Stomach (tissue), 8 donors: ENCODE measurements at regions not wholly inside any gene's neighbourhood (a gene's known extent, or its start where the extent isn't known, plus 50 kb on each side); places are given as distances from the start of the nearest gene placed in this dataset.
"Not testable (repeated sequence)": the region's sequence is repeated elsewhere in the genome, so short reads cannot be mapped to it uniquely, and the experiment has no call there.

ENCODE experiments used
- DNase-seq, 2 donors: peaks; one replicate each; pipeline versions ENCODE4 v3.0.0 to v3.0.0-alpha.2; 2013 to 2019
- H3K27ac ChIP-seq, 5 donors: fragments of 200-600 bp in 4 of 5; sonication (generic) in 4 of 5; one replicate each; pipeline ENCODE4 v1.5.1; 2013 to 2019; ENCODE audit warnings: mild to moderate bottlenecking in 1 of 5, moderate library complexity in 1 of 5
- H3K27me3 ChIP-seq, 3 donors: fragments of 200-600 bp; sonication (generic); one replicate each; pipeline ENCODE4 v1.5.1; 2017 to 2019; ENCODE audit warnings: mixed run types in 1 of 3
- H3K36me3 ChIP-seq, 4 donors: fragments of 200-600 bp; sonication (generic); 1 replicate in 3 of 4; 2 replicates in 1 of 4; pipeline ENCODE4 v1.5.1; 2016 to 2019
- H3K4me1 ChIP-seq, 4 donors: fragments of 200-600 bp; sonication (generic); one replicate each; pipeline ENCODE4 v1.5.1; 2016 to 2019
- H3K4me3 ChIP-seq, 4 donors: fragments of 200-600 bp; sonication (generic) in 3 of 4; one replicate each; pipeline ENCODE4 v1.5.1; 2016 to 2019; ENCODE audit warnings: mild to moderate bottlenecking in 1 of 4
- H3K9me3 ChIP-seq, 4 donors: fragments of 200-600 bp; sonication (generic); one replicate each; pipeline ENCODE4 v1.5.1; 2016 to 2019
- CTCF ChIP-seq, 7 experiments: fragments of 450-650 bp in 4 of 7; fragments of 200-600 bp in 3 of 7; sonication (generic) in 3 of 7; IDR thresholded peaks; one replicate each; pipeline ENCODE4 v1.5.1; 2016 to 2019; ENCODE audit warnings: antibody characterized with exemption in 7 of 7, control low read depth in 2 of 7, mild to moderate bottlenecking in 1 of 7
- EP300 ChIP-seq: sonication (generic); formaldehyde crosslinking; IDR thresholded peaks from one replicate; pipeline ENCODE4 v1.6.1; 2017; ENCODE audit warnings: antibody characterized with exemption
- POLR2A ChIP-seq, 4 donors: fragments of 450-650 bp; IDR thresholded peaks; one replicate each; pipeline ENCODE4 v1.6.1; 2016; ENCODE audit warnings: antibody characterized with exemption in 4 of 4, control low read depth in 2 of 4, mild to moderate bottlenecking in 1 of 4, moderate library complexity in 1 of 4
- POLR2AphosphoS5 ChIP-seq, 3 donors: sonication (generic); formaldehyde crosslinking; IDR thresholded peaks; one replicate each; pipeline ENCODE4 v1.6.1; 2016; ENCODE audit warnings: antibody characterized with exemption in 3 of 3
- WGBS, 5 donors: extraction: QIAGEN DNeasy Blood & Tissue Kit in 3 of 5; methylation state at CpG; one replicate each; pipeline versions ENCODE4 v1.1.5 to v1.1.7; 2013 to 2018; 5-methylcytosine and 5-hydroxymethylcytosine counted together
- intact Hi-C: fragments of 100-400 bp; cut with DNase I; formaldehyde crosslinking; loops from one replicate; pipeline ENCODE4 v1.15.1; 2023; ENCODE audit warnings: low total_unique reads
- donor health status: healthy with polysubstance abuse.
- donor health status: Bipolar disorder and iron deficiency.
- donor health status: healthy.

DNA sequence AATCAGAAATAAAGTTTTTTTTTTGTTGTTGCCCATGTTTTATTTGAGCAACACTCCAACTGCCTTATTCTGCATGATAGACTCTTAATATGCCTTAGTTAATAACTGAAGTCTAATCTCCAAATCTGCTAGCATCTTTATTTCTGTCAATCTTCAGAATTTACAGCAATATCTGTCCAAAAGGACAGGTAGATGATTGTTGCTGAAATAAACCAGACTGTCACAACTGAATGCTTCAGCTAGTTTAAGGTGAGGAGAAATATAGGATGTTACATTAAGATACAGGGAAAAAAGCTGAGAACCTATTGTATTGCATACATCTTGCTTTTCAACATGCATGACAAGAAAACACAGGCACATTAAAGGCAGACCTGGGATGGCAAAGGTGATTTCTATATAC lies 204.3 kb downstream of the SLITRK1 start:
- Histone ChIP-seq H3K27ac (no peak overlapping the region), H3K36me3 (no peaks in the 10 kb centered on the region), H3K4me1 (no peaks in the 10 kb centered on the region), H3K9me3 (no peaks in the 10 kb centered on the region), H3K4me3 (no peak overlapping the region), H3K27me3 (no peaks in the 10 kb centered on the region)
- TF ChIP-seq POLR2A (IDR thresholded peaks at IDR 0.05) (no peak), CTCF (IDR thresholded peaks at IDR 0.05) (no peak)
- DNase-seq = no peak
- intact Hi-C loops = no loop called here

DNA sequence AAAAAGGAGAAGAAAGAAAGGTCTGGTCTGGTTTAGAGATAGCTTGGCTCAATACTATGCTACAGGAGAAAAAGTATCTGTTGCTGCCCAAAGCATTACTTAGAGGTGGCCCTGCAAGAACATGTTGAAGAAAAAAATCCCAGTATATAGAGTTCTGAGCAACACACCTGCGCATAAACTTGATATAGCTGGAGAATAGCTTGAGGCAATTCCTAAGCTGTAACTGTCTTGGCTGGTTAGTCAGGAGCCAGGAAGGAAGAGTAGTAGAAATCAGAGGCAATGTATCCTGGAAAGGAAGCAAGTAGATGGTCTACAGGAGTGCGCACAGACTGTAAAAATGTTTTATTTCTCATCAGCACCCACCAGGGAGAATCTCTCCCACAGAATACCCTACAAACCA lies 209.7 kb downstream of the SLITRK1 start:
- no peak for DNase-seq
- Histone ChIP-seq H3K27me3 (no peaks in the 10 kb centered on the region), H3K27ac (no peak overlapping the region), H3K4me1 (no peaks in the 10 kb centered on the region), H3K9me3 (peaks cover 0 to 10% (median 0%) of the 10 kb centered on the region in 4 donors), H3K36me3 (no peaks in the 10 kb centered on the region), H3K4me3 (no peak overlapping the region)
- whole genome bisulfite sequencing, 5 donors = 71 to 99% (median 90%) methylated on average over 2 of the region's 2 CpGs
- intact Hi-C loops = no loop called here
- TF ChIP-seq CTCF (IDR thresholded peaks at IDR 0.05) (no peak), POLR2AphosphoS5 (IDR thresholded peaks at IDR 0.05) (no peak), POLR2A (IDR thresholded peaks at IDR 0.05) (no peak), EP300 (no peak)

DNA sequence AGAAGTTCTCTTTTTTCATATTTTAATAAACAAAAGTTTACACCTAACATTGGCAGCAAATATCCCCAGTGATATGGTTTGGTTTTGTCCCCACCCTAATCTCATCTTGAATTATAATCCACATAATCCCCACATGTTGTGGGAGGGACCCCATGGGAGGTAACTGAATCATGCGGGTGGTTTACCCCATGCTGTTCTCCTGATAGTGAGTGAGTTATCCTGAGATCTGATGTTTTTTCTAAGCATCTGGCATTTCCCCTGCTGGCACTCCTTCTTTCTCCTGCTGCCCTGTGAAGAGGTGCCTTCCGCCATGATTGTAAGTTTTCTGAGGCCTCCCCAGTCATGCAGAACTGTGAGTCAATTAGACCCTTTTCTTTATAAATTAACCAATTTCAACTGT lies 214.7 kb downstream of the SLITRK1 start:
- Histone ChIP-seq H3K4me1 (no peaks in the 10 kb centered on the region), H3K27me3 (no peaks in the 10 kb centered on the region)

DNA sequence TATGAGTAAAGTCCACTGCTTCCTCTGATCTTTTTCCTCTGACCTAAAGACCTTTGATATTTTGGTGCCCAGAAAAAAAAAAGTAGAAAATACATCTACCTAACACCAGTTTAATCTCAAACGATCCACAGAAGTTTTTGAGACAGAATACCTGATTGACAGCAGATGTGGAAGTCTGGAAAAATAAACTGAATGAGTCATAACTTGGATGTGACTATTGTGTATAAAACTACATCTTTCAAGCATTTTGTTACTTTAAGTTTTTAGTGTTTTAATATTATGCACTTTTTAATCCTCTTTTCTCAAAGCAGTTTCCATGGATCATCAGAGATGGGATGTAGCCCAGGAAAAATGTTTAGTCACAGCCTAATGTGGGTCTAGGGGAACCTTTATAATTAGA lies 216.1 kb downstream of the SLITRK1 start:
- no peak for TF ChIP-seq POLR2A (IDR thresholded peaks at IDR 0.05)
- TF ChIP-seq CTCF (IDR thresholded peaks at IDR 0.05) = no peak
- no peak for TF ChIP-seq EP300
- TF ChIP-seq POLR2AphosphoS5 (IDR thresholded peaks at IDR 0.05) = no peak
- Histone ChIP-seq H3K36me3 (no peaks in the 10 kb centered on the region), H3K27me3 (no peaks in the 10 kb centered on the region), H3K9me3 (peaks cover 0 to 10% (median 0%) of the 10 kb centered on the region in 4 donors), H3K4me3 (no peak overlapping the region), H3K4me1 (no peaks in the 10 kb centered on the region), H3K27ac (no peak overlapping the region)
- DNase-seq = peak in 1 of 2 donors; percentile 11
- 34 to 50% (median 44%) methylated on average over 1 of the region's 1 CpG for WGBS, 5 donors
- intact Hi-C loops = no loop called here

More for the DNA sequence above, 214.7 kb downstream of the SLITRK1 start:
- no peak for TF ChIP-seq EP300
- no peak for TF ChIP-seq CTCF (IDR thresholded peaks at IDR 0.05)
- H3K9me3 ChIP-seq = peaks cover 0 to 10% (median 0%) of the 10 kb centered on the region in 4 donors
- intact Hi-C loops = no loop called here
- 85 to 95% (median 91%) methylated on average over 2 of the region's 2 CpGs for WGBS, 5 donors
- H3K27ac ChIP-seq = no peak overlapping the region
- no peak overlapping the region for H3K4me3 ChIP-seq
- DNase-seq = no peak
- no peaks in the 10 kb centered on the region for H3K36me3 ChIP-seq

GRCh38 chr13:83657281-83657680 lies 225.0 kb downstream of the SLITRK1 start:
- no peak overlapping the region for H3K27ac ChIP-seq
- TF ChIP-seq POLR2A (IDR thresholded peaks at IDR 0.05) = no peak
- no peak for TF ChIP-seq POLR2AphosphoS5 (IDR thresholded peaks at IDR 0.05)
- TF ChIP-seq EP300 = no peak
- no peak for TF ChIP-seq CTCF (IDR thresholded peaks at IDR 0.05)
- 34 to 63% (median 55%) methylated on average over 2 of the region's 2 CpGs for WGBS, 5 donors
- DNase-seq = no peak
- no peaks in the 10 kb centered on the region for H3K4me1 ChIP-seq
- H3K4me3 ChIP-seq = no peak overlapping the region
- H3K27me3 ChIP-seq = no peaks in the 10 kb centered on the region
- H3K9me3 ChIP-seq = no peaks in the 10 kb centered on the region
- H3K36me3 ChIP-seq = no peaks in the 10 kb centered on the region
- intact Hi-C loops = no loop called here

DNA sequence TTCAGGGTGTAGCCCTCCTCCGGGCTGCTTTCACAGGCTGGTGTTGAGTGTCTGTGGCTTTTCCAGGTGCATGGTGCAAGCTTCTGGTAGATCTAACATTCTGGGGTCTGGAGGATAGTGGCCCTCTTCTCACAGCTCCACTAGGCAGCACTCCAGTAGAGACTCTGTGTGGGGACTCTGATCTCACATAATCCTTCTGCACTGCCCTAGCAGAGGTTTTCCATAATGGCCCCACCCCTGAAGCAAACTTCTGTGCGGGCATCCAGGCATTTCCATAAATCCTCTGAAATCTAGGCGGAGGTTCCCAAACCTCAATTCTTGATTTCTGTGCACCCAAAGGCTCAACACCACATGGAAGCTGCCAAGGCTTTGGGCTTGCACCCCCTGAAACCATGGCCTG lies 239.7 kb downstream of the SLITRK1 start:
- H3K9me3 ChIP-seq, intact Hi-C loops, H3K36me3 ChIP-seq, DNase-seq, H3K4me3 ChIP-seq, H3K27me3 ChIP-seq, H3K4me1 ChIP-seq: not testable (repeated sequence)
- 79 to 94% (median 84%) methylated on average over 3 of the region's 3 CpGs for WGBS, 5 donors
- H3K27ac ChIP-seq = peak overlapping the region in 1 of 5 donors; percentile 5
